HEK293T (cell line): ENCODE measurements at regions not wholly inside any gene's neighbourhood (a gene's known extent, or its start where the extent isn't known, plus 50 kb on each side); places are given as distances from the start of the nearest gene placed in this dataset.

Experiments
- CTCF ChIA-PET: fragments of 350-600 bp; formaldehyde crosslinking; extraction: SDS; loops from one replicate; lab custom pipeline; 2021; ENCODE audit warnings: antibody characterized with exemption, inconsistent platforms; lab: Yijun Ruan, JAX
- POLR2A ChIA-PET: fragments of 350-600 bp; formaldehyde crosslinking; extraction: SDS; loops from one replicate; lab custom pipeline; 2020; ENCODE audit warnings: antibody characterized with exemption, inconsistent platforms; lab: Yijun Ruan, JAX
- DNase-seq: peaks from one replicate; pipeline ENCODE4 v3.0.0; 2012; ENCODE audit warnings: mixed read lengths; ENCODE audit errors: extremely low spot score
- ARNT ChIP-seq: fragments of 450-650 bp; IDR thresholded peaks from 2 replicates; pipeline ENCODE4 v1.6.1; 2017; ENCODE audit warnings: mild to moderate bottlenecking
- BHLHE40 ChIP-seq: fragments of 450-650 bp; IDR thresholded peaks from 2 replicates; pipeline ENCODE4 v1.6.1; 2016; ENCODE audit warnings: mild to moderate bottlenecking, moderate library complexity, borderline replicate concordance
- CTBP1 ChIP-seq: fragments of 450-650 bp; IDR thresholded peaks from 2 replicates; pipeline ENCODE4 v1.6.1; 2016; ENCODE audit warnings: borderline replicate concordance
- ELF4 ChIP-seq: fragments of 450-650 bp; IDR thresholded peaks from 2 replicates; pipeline ENCODE4 v1.6.1; 2017; ENCODE audit warnings: antibody characterized with exemption
- FOXA1 ChIP-seq: fragments of 450-650 bp; IDR thresholded peaks from 2 replicates; pipeline ENCODE4 v1.6.1; 2016; ENCODE audit warnings: mild to moderate bottlenecking
- FOXK2 ChIP-seq: fragments of 450-650 bp; IDR thresholded peaks from 2 replicates; pipeline ENCODE4 v1.6.1; 2016; ENCODE audit warnings: mild to moderate bottlenecking
- FOXM1 ChIP-seq: fragments of 450-650 bp; IDR thresholded peaks from 2 replicates; pipeline ENCODE4 v1.6.1; 2017; ENCODE audit warnings: mild to moderate bottlenecking, borderline replicate concordance
- HDGF ChIP-seq: fragments of 450-650 bp; IDR thresholded peaks from 2 replicates; pipeline ENCODE4 v1.6.1; 2017; ENCODE audit warnings: antibody characterized with exemption, borderline replicate concordance
- L3MBTL2 ChIP-seq: fragments of 450-650 bp; conservative IDR thresholded peaks from 2 replicates; pipeline ENCODE4 v1.6.1; 2016; ENCODE audit warnings: mild to moderate bottlenecking
- LEF1 ChIP-seq: fragments of 450-650 bp; IDR thresholded peaks from 2 replicates; pipeline ENCODE4 v1.6.1; 2017; ENCODE audit warnings: mild to moderate bottlenecking, borderline replicate concordance
- NFRKB ChIP-seq: fragments of 450-650 bp; IDR thresholded peaks from 2 replicates; pipeline ENCODE4 v1.6.1; 2016; ENCODE audit warnings: mild to moderate bottlenecking, moderate library complexity
- SP1 ChIP-seq: fragments of 450-650 bp; IDR thresholded peaks from 2 replicates; pipeline ENCODE4 v1.6.1; 2017
- SUZ12 ChIP-seq: fragments of 450-650 bp; IDR thresholded peaks from 2 replicates; pipeline ENCODE4 v1.6.1; 2016; ENCODE audit warnings: mild to moderate bottlenecking
- TARDBP ChIP-seq: fragments of 450-650 bp; IDR thresholded peaks from 2 replicates; pipeline ENCODE4 v1.6.1; 2016
- ZNF384 ChIP-seq: fragments of 450-650 bp; IDR thresholded peaks from 2 replicates; pipeline ENCODE4 v1.6.1; 2016
- TF ChIP-seq, protein P1 (sequence below): fragments of 450-650 bp; IDR thresholded peaks from 2 replicates; pipeline ENCODE4 v1.6.1; 2016

DNA sequence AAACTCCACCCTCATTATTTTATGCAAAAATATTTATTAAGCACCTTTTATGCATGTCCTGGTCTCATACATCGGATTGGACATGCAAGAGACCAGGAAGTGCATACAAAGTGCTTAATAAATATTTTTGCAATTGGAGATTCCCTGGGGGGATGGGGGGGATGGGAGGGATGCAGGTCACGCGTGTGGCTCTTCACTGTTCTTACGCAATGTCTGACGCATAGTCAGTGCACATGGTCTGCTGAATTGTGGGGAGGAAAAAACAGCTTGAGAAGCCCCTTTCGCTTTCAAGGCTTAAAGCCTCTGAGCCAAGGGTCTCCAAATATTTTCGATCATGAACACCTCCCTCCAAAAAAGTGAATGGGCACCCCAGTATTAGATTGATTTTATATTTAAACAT lies 96.7 kb upstream of the XYLT1 start:
- ChIA-PET POLR2A (no interaction called here), CTCF (interaction anchor here (1.2 kb wide), 1 partner anchor 10 kb away, joined by 3 read pairs; no protein-coding TSS in a partner anchor)
- TF ChIP-seq ZNF384 (no peak), L3MBTL2 (no peak), BHLHE40 (no peak), SP1 (no peak), HDGF (no peak), CTBP1 (no peak), TARDBP (no peak)
- TF ChIP-seq, protein P1, sequence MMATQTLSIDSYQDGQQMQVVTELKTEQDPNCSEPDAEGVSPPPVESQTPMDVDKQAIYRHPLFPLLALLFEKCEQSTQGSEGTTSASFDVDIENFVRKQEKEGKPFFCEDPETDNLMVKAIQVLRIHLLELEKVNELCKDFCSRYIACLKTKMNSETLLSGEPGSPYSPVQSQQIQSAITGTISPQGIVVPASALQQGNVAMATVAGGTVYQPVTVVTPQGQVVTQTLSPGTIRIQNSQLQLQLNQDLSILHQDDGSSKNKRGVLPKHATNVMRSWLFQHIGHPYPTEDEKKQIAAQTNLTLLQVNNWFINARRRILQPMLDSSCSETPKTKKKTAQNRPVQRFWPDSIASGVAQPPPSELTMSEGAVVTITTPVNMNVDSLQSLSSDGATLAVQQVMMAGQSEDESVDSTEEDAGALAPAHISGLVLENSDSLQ, result no peak
- DNase-seq, result no peak

DNA sequence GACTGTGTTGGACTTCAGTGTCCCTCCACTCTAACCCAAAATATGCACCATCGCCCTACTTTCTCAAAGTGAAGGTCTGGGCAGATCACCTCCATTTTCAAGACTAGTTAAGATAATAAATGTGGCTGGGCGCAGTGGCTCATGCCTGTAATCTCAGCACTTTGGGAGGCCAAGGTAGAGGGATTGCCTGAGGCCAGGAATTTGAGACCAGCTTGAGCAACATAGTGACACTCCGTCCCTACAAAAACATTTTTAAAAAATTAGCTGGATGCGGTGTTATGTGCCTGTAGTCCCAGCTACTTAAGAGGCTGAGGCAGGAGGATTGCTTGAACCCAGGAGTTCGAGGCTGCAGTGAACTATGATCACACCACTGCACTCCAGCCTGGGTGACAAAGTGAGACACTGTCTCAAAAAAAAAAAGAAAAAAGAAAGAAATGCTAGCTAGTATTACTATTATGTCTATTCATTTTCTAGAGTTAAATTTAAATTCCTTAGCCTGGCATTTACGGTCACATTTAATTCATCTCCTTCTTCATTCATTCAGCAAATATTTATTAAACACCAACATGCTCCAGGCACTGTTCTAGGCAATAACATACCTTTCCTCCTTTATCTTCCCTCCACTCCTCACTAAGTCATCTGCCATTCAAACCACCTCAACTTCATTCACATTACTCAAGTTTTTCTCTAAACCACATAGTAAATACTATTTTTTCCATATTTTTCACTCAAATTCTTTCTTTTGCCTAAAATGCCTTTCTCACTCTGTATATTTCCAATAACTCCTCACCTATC lies 96.1 kb upstream of the XYLT1 start:
- no peak for DNase-seq
- ChIA-PET CTCF (no interaction called here), POLR2A (no interaction called here)
- TF ChIP-seq SP1 (no peak), NFRKB (no peak)

DNA sequence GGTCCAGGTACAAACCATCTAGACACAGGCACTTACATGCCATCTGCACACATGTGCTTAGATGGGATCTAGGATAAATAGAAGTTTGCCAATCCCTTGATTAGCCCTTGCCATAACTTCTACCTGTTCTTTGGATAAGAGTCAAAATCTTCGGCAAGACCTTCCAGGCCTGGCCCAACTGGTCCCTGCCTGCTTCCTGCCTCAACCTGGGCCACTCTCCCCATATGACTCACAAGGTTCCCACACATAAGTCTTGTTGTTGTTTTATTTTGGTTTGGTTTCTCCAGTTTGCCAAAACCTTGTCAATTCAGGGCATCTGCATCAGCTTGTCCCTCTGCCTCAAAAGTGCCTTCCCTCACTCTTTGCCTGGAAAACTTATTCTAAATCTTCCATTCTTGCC lies 95.3 kb upstream of the XYLT1 start:
- CTCF ChIA-PET, result no interaction called here
- no peak for DNase-seq
- POLR2A ChIA-PET, result no interaction called here
- TF ChIP-seq SP1 (no peak), FOXM1 (no peak), ZNF384 (no peak), FOXK2 (no peak), TARDBP (no peak), FOXA1 (no peak)

DNA sequence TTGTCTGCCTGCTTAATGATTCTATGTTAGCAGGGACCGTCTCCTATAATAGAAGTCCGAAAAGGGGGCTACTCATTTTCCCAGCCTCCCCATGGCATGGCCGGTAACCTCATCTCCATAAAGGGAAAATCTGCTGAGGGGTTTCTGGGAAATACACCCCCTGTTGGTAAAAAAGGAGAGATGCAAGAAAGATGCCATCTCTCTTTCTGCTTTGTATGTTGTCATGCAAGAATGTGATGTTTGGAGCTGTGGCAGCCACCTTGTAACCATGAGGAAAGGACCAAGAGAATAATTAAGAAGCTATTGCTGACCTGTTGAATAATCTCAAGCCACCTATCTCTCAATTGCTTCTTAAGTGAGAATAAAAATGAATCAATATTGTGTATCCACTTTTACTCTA lies 94.8 kb upstream of the XYLT1 start:
- ChIA-PET CTCF (no interaction called here), POLR2A (no interaction called here)
- no peak for DNase-seq

DNA sequence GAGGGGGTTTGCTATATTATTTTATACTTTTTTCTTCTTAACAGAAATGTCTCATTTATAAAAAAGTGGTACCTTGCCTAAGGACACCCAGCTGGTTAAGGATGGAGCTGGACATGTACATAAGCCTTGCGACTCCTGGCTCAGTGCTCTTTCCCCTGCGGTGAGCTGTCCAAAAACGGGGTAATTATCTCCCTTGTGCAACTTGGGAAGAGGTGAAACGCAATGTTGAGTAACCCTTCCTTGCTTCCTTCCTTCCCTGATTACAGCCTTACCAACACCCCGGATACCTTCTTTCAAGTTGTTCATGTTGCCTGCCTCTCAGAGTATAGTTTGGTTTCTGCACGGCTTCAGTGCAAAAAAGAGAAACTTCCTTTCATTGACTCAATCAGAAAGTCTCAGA lies 94.1 kb upstream of the XYLT1 start:
- TF ChIP-seq FOXM1 (no peak), ZNF384 (no peak), LEF1 (no peak)
- ChIA-PET POLR2A (no interaction called here), CTCF (no interaction called here)
- DNase-seq, result no peak

More for the DNA sequence above, 94.8 kb upstream of the XYLT1 start:
- no peak for TF ChIP-seq CTBP1
- TF ChIP-seq SUZ12, result no peak

DNA sequence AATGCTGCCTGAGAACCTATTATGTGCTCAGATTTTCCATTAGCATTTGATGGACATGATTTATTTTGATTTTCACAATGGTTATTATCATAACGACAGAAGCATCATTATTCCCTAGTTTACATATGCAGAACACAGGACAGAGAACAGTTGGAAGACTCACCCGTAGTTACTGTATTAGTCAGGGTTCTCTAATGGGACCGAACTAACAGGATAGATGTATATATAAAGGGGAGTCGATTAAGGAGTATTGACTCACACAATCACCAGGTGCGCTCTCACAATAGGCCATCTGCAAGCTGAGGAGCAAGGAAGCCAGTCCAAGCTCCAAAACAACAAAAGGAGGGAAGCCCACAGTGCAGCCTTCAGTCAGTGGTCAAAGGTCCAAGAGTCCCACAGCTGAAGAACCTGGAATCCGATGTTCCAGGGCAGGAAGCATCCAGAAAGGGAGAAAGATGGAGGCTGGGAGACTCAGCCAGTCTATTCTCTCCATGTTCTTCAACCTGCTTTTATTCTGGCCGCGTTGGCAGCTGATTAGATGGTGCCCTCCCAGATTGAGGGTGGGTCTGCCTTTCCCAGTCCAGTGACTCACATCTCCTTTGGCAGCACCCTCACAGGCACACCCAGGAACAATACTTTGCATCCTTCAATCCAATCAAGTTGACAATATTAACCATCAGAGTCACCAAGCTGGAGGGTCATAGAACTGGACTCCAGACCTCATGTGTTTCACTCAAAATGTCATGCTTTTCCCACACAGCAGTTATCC lies 92.7 kb upstream of the XYLT1 start:
- POLR2A ChIA-PET, result no interaction called here
- TF ChIP-seq FOXA1 (no peak), ARNT (no peak), ZNF384 (no peak), ELF4 (no peak), FOXK2 (no peak), SUZ12 (no peak), BHLHE40 (no peak), LEF1 (no peak)
- TF ChIP-seq, protein P1, result no peak
- CTCF ChIA-PET, result no interaction called here
- no peak for DNase-seq

DNA sequence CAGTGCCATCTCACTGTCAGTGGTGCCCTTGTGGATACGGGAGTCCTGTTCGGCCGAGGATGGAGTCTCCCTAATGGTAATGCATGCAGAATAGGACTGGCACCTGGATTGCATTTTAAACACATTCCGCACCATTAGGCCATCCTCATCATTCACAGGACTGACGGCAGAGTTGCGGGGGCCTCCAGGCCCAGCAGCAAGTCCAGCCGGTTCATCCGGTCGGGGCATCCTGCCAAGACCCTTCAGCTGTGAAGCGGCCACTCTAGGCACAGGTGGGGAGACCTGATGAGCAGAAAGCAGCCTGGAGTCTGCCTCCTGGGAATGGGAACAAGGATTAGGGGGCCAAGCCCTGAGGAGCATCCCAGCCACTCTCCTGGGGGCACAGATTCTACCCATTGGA lies 90.3 kb upstream of the XYLT1 start:
- ChIA-PET POLR2A (no interaction called here), CTCF (no interaction called here)
- DNase-seq, result no peak
- no peak for TF ChIP-seq LEF1
- no peak for TF ChIP-seq BHLHE40
- TF ChIP-seq TARDBP, result no peak
- no peak for TF ChIP-seq SP1
- no peak for TF ChIP-seq ELF4
- TF ChIP-seq NFRKB, result no peak
- TF ChIP-seq ARNT, result no peak
- no peak for TF ChIP-seq CTBP1
- TF ChIP-seq HDGF, result no peak
- TF ChIP-seq FOXK2, result no peak
- TF ChIP-seq ZNF384, result no peak
- no peak for TF ChIP-seq SUZ12
- TF ChIP-seq, protein P1, result no peak
- TF ChIP-seq FOXM1, result no peak
- TF ChIP-seq FOXA1, result no peak
